ENCODE measurements at regions not wholly inside any gene's neighbourhood (a gene's known extent, or its start where the extent isn't known, plus 50 kb on each side); places are given as distances from the start of the nearest gene placed in this dataset.

- no peak for DNase-seq (ENCODE audit: low read depth)
These were observed 67.0 kb downstream of the MYCN start for GRCh38 chr2:16007167-16007934.

GRCh38 chr2:16006537-16007166, 66.3 kb downstream of the MYCN start:
- DNase-seq (ENCODE audit: low read depth), result no peak

DNA sequence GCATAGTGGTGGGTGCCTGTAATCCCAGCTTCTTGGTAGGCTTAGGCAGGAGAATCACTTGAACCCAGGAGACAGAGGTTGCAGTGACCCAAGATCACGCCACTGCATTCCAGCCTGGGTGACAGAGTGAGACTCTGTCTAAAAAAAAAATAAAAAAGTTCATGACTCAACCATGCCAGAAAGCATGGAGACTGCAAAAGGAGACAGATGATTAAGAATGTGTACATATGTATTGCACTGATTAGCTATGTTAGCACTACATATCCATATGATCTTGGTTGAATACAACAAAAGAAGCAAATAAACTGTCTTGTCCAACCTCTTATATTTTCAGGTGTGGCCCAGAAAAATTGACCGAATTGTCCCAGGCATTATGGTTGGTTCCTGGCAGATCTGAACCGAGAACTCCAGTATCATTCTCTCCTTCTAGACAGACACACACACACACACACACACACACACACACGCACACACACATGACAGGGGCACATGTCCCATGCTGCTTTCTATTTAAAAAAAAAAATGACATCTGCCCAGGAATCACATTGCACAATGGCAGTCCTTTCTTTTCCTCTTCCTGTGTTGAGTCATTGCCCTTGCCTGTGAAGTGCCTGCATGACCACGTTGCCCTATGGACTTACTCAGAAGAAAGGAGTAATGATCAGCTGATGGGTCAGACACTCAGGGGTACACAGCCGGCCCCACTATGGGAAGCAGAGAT, 65.6 kb downstream of the MYCN start:
- no peak for DNase-seq (ENCODE audit: low read depth)

DNA sequence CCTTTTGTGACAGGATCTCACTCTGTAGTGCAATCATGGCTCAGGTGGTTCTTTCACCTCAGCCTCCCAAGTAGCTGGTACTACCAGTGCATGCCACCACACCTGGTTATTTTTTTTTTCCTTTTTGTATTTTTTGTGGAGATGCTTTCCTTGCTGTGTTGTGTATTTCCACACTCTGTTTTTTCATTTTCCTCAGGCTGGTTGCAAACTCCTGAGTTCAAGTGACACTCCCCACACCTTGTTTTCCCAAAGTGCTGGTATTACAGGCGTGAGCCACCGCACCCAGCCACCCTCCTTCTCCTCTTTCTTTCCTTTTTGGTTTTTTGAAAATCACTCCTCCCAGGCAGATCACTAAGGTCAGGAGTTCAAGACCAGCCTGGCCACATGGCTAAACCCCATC, 65.0 kb downstream of the MYCN start:
- DNase-seq (ENCODE audit: low read depth), result no peak

DNA sequence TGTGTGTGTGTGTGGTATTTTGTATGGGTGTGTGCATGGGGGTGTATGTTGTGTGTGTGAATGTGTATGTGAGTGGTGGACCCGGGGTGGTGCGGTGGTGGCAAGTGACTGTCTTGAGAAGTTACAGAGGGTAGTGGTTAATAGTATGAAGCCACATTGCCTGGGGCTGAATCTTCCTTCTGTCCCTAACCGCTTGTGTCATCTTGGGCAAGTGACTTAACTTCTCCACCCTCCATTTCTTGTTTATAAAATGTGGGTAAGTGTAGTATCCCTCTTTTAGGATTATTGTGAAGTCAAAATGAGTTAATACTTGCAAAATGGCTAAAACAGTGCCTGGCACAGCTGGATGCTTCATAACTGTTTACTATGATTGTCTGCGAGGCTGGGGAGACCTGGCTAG, 63.5 kb downstream of the MYCN start:
- no peak for DNase-seq (ENCODE audit: low read depth)

DNA sequence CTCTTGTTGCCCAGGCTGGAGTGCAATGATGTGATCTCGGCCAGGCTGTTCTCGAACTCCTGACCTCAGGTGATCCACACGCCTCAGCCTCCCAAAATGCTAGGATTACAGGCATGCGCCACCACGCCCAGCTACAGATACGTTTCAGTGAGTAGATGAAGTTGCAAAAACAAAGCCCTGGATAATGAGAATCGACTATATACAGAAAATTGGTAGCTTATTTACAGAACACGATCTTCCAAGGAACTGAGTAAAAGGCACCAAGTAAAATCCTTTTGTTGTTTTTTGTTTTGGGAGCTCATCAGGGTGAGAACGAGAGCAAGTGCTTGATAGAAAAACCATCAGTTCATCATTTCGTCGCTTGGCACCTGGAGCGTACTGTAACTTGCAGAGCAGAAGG, 62.8 kb downstream of the MYCN start:
- DNase-seq (ENCODE audit: low read depth), result no peak

- no peak for DNase-seq (ENCODE audit: low read depth)
These were observed 62.2 kb downstream of the MYCN start for GRCh38 chr2:16002575-16002974.

- DNase-seq (ENCODE audit: low read depth), result no peak
These were observed 61.8 kb downstream of the MYCN start for GRCh38 chr2:16002144-16002543.

DNA sequence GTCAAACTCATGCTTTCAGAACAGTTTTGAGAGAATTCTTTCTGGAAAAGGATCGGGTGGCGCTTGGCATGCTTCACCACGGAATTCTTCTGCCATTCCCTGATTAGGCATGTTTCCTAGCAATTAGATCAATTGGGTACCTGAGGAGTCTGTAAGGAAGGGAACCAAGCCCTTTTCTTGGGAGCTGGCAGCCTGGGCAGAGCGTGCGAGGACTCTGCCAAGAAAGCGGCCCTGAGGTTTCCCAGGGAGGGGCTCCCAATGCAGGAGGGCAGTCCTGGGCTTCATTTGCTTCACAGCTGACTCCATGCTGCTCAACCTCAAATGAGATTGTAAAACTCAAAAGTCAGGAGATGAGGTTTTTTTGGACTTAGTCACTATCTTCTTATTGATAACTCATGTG, 60.3 kb downstream of the MYCN start:
- no peak for DNase-seq (ENCODE audit: low read depth)

DNA sequence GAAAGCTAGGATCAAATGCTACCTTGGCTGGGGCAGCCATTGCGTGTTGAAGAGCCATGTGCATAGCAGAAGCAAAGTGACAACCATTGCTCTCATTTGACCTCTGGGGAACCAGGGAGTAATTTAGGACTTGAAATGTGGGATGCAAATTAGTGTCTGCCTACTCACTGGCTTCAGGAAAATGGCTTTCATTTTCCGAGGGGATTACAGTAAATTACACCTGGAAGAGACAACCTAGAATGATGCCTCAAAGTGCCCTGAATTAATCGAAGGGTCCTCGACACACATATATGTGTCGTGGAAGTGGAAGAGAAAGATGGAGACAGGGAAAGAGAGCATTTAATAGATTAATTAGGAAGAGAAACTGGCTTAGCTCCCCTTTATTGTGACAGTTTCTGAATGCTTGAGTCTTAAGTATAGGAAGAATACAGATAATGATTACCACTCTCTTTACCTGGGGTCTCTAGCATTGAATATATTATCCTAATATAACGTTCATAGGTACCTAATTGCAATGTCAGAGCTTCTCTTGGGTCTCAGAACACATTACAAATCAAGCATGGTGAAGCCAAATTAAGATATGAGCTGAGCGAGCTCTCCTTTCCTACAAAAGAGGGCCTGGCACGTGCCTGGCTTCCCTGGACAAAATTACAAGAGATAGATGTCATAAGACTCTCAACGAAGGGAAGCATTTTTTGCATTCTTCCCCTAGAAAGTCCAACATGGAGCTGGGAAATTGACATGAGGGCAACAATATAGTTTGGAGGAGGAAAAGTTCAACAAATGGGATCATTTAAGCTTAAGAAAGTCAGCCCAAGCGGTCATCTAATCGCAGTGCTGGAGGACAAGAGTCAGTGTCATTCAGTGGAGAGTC, 59.5 kb downstream of the MYCN start:
- DNase-seq (ENCODE audit: low read depth), result no peak

DNA sequence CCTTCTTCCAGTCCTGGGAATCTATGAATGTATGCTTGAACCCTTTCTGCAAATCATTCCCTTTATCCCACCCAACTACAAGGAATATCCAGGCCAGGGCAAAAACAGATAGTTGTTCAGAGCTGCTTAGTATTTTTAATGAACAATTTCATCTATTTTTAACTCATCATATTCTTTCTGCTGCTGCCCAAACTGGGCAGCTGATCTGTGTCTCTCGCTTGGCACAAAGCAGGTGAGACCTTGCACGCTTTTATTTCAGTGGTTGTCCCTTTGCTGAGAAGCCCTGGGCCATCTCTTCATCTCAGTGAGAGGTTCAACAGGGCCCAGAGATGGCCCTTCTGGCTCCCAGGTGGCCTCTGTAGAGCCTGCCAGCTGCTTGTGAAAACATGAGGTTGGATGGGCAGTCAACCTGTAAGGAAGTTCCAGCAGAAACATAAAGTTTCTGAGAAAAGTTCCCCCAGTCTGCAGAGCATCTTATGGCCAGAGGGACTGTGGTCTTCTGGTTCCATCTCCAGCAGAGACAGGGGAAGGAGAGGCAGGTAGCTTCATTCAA, 57.5 kb downstream of the MYCN start:
- no peak for DNase-seq (ENCODE audit: low read depth)

DNA sequence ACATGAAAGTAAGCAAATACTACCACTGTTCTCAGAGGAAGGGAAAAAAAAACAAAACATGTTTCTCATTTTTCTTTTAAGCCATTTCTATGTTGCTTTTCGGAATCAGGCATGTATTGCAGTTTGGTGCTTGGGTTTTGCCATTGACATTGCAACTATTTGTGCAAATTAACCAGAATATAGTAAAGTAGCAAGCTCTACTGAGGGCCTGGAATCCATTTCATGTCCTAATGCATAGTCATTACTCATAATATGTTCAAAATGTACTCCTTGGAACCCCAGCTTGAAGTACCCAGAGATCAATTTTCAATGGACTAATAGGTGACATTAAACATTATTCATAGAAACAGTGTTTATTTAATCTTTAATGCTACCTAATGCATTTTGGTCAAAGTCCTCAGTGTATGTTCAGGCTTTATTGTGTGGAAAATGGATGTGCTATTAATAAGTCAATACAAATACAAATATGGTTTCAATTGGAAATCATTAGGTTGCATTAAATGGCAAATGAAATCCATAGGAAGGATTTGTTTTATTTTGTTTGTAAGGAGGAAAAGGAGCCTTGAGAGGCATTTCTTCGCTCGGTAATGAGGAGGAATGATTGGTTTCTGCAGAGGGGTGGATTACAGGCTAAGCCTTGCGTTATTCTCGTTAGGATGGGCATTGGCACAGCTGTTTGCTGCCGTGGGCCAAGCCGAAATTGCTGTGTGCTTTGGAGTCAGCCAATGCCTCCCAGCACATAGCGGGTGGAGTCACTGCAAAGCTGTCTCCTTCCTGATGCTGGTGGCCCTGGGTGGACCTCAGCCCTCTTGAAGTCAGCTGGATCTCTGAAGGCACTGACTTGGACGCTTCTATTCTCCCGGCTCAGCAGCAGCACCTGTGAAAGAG, 56.4 kb downstream of the MYCN start:
- DNase-seq (ENCODE audit: low read depth), result no peak

Measured in activated T-helper 9 cell treated with anti-CD3 and anti-CD28 coated beads, Interleukin-2, amount 50 U/mL, for 16 hours (primary cell).